ENCODE measurements at regions not wholly inside any gene's neighbourhood (a gene's known extent, or its start where the extent isn't known, plus 50 kb on each side); places are given as distances from the start of the nearest gene placed in this dataset.

DNA sequence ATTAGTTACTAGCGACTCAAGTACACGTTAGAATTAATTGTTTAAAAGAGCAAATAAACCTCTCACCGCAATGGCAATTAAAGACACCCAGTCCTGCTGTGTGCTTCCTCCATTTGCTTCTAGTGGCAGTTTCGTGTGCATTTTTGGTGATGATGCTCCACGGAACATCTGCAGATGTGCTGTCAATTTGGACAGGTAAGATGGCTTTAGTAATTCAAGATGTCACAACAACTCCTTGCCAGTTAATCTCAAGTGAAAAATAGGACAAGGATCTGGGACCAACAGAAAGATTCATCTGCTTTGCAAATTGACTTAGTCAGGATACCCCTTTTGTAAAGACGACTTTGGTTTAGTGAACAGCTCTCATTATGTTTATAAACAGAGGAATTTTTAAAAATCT lies 320.9 kb downstream of the GABRB3 start:
- TF ChIP-seq, protein P1, sequence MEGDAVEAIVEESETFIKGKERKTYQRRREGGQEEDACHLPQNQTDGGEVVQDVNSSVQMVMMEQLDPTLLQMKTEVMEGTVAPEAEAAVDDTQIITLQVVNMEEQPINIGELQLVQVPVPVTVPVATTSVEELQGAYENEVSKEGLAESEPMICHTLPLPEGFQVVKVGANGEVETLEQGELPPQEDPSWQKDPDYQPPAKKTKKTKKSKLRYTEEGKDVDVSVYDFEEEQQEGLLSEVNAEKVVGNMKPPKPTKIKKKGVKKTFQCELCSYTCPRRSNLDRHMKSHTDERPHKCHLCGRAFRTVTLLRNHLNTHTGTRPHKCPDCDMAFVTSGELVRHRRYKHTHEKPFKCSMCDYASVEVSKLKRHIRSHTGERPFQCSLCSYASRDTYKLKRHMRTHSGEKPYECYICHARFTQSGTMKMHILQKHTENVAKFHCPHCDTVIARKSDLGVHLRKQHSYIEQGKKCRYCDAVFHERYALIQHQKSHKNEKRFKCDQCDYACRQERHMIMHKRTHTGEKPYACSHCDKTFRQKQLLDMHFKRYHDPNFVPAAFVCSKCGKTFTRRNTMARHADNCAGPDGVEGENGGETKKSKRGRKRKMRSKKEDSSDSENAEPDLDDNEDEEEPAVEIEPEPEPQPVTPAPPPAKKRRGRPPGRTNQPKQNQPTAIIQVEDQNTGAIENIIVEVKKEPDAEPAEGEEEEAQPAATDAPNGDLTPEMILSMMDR (IDR thresholded peaks at IDR 0.05 in 2 of 3, conservative IDR thresholded peaks at IDR 0.05 in 1 of 3; ENCODE audit: borderline replicate concordance in 1 of 3, insufficient read depth in 1 of 3, low read depth in 2 of 3, low read length in 2 of 3), result no peak
- no peak for TF ChIP-seq ZFX (IDR thresholded peaks at IDR 0.05)
- TF ChIP-seq, protein P2, sequence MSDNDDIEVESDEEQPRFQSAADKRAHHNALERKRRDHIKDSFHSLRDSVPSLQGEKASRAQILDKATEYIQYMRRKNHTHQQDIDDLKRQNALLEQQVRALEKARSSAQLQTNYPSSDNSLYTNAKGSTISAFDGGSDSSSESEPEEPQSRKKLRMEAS (IDR thresholded peaks at IDR 0.05), result no peak
